Endothelial cell of umbilical vein (primary cell): ENCODE measurements at regions not wholly inside any gene's neighbourhood (a gene's known extent, or its start where the extent isn't known, plus 50 kb on each side); places are given as distances from the start of the nearest gene placed in this dataset.
"Not testable (repeated sequence)": the region's sequence is repeated elsewhere in the genome, so short reads cannot be mapped to it uniquely, and the experiment has no call there.

ENCODE experiments used
- TF ChIP-seq, protein P1 (sequence below), 2 donors: IDR thresholded peaks; 1 replicate in 1 of 2; 2 replicates in 1 of 2; pipeline ENCODE4 v1.5.1; 2011; ENCODE audit warnings: low read length in 2 of 2, mild to moderate bottlenecking in 2 of 2, moderate library complexity in 2 of 2, control low read depth in 1 of 2, inconsistent platforms in 1 of 2, low read depth in 1 of 2; ENCODE audit not compliant: insufficient read depth in 1 of 2; ENCODE audit errors: extremely low read depth in 1 of 2
- TF ChIP-seq, protein P2 (sequence below): IDR thresholded peaks from 2 replicates; pipeline ENCODE4 v1.6.1; 2011; ENCODE audit not compliant: insufficient read depth, insufficient read length

DNA sequence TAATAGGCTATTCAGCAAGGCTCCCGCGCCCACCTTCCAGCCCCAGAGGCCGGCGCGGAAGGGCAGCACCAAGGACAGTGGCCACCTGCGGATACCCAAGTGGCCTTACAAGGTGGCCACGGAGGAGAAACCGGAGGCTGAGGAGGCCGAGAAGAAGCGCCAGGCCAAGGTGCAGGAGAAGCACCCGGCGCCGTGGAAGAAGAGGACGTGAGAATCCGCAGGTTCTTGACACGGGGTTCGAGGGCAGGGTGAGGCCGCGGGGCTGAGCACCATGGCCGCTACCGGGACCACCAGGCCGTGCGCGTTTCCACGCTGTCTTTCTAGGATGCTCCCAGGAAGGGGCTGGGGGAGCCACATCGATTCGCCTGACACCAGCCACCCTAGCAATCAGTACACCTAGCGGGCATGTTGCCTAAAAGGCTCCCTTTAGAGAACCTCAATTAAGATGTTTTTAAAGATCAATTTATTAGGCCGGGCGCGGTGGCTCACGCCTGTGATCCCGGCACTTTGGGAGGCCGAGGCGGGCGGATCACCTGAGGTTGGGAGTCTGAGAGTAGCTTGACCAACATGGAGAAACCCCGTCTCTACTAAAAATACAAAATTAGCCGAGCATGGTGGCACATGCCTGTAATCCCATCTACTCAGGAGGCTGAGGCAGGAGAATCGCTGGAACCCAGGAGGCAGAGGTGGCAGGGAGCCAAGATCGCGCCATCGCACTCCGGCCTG, 134.3 kb upstream of the OR4C13 start:
- TF ChIP-seq, protein P1, sequence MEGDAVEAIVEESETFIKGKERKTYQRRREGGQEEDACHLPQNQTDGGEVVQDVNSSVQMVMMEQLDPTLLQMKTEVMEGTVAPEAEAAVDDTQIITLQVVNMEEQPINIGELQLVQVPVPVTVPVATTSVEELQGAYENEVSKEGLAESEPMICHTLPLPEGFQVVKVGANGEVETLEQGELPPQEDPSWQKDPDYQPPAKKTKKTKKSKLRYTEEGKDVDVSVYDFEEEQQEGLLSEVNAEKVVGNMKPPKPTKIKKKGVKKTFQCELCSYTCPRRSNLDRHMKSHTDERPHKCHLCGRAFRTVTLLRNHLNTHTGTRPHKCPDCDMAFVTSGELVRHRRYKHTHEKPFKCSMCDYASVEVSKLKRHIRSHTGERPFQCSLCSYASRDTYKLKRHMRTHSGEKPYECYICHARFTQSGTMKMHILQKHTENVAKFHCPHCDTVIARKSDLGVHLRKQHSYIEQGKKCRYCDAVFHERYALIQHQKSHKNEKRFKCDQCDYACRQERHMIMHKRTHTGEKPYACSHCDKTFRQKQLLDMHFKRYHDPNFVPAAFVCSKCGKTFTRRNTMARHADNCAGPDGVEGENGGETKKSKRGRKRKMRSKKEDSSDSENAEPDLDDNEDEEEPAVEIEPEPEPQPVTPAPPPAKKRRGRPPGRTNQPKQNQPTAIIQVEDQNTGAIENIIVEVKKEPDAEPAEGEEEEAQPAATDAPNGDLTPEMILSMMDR (IDR thresholded peaks at IDR 0.05; ENCODE audit: extremely low read depth in 1 of 2, insufficient read depth in 1 of 2, low read depth in 1 of 2, low read length in 2 of 2) = not testable (repeated sequence)
- TF ChIP-seq, protein P2, sequence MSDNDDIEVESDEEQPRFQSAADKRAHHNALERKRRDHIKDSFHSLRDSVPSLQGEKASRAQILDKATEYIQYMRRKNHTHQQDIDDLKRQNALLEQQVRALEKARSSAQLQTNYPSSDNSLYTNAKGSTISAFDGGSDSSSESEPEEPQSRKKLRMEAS = not testable (repeated sequence)
